Muscle layer of duodenum (tissue), 2 donors: ENCODE measurements at regions not wholly inside any gene's neighbourhood (a gene's known extent, or its start where the extent isn't known, plus 50 kb on each side); places are given as distances from the start of the nearest gene placed in this dataset.

Source experiments
- H3K27ac ChIP-seq: one replicate; pipeline ENCODE4 v1.7.0; 2013; ENCODE audit warnings: mild to moderate bottlenecking, low read length
- H3K27me3 ChIP-seq: one replicate; pipeline ENCODE4 v1.7.0; 2013; ENCODE audit warnings: low read depth, mild to moderate bottlenecking, control low read depth, low read length
- H3K36me3 ChIP-seq, 2 donors: one replicate each; pipeline ENCODE4 v1.7.0; 2013; ENCODE audit warnings: low read length in 2 of 2, control low read depth in 1 of 2, mild to moderate bottlenecking in 1 of 2; ENCODE audit not compliant: insufficient read depth in 2 of 2, control insufficient read depth in 1 of 2
- H3K4me1 ChIP-seq, 2 donors: one replicate each; pipeline ENCODE4 v1.7.0; 2013; ENCODE audit warnings: low read length in 2 of 2, mild to moderate bottlenecking in 2 of 2, control low read depth in 1 of 2, moderate library complexity in 1 of 2; ENCODE audit not compliant: insufficient read depth in 2 of 2, control insufficient read depth in 1 of 2
- H3K4me3 ChIP-seq, 2 donors: one replicate each; pipeline ENCODE4 v1.7.0; 2013; ENCODE audit warnings: low read length in 2 of 2, low read depth in 1 of 2, mild to moderate bottlenecking in 1 of 2
- H3K9me3 ChIP-seq, 2 donors: one replicate each; pipeline ENCODE4 v1.7.0; 2013; ENCODE audit warnings: low read length in 2 of 2, control low read depth in 1 of 2, mild to moderate bottlenecking in 1 of 2; ENCODE audit not compliant: control insufficient read depth in 1 of 2
- donor health status: healthy.

DNA sequence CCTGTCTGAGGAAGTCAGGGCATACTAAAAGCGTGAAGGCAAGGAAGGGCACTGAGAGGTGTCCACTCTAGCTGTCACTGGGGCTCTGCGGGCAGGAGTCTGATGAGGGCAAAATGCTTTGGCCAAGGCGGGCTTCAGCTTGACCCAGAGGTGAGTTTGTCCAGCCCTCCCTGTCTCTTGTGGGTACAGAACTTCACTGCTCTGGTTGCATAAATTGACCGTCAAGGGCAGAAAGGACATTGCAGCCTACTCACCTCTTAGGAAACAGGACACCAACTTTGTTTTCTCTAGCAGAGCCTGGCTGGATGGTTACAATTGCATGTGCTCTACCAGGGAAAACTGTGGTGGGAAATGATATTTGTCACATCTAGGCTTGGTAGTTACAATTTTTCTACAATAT, 170.9 kb downstream of the TMEM38B start:
- Histone ChIP-seq H3K27ac (no peak overlapping the region), H3K27me3 (no peaks in the 10 kb centered on the region)

DNA sequence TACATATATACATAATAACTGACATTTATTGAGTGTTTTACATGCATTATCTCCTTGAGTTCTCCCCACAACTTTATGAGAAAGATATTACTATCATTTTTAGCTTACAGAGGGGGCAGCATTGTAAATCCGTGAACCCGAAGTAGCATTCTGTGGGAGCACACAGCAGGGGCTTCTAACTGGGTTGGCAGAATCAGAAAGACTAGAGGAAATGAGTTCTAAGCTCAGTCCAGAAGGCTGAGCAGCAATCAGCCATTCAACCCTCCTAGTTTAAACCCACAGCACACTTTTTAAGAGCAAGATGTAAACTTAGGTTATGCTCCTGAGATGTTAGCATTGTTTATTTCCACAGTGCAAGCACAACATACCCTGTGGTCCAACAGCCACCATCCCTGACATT, 177.2 kb downstream of the TMEM38B start:
- no peaks in the 10 kb centered on the region for H3K4me1 ChIP-seq
- no peaks in the 10 kb centered on the region for H3K9me3 ChIP-seq
- H3K27me3 ChIP-seq, result no peaks in the 10 kb centered on the region
- no peak overlapping the region for H3K4me3 ChIP-seq
- H3K27ac ChIP-seq, result no peak overlapping the region
- no peaks in the 10 kb centered on the region for H3K36me3 ChIP-seq

More for the DNA sequence above, 170.9 kb downstream of the TMEM38B start:
- no peak overlapping the region for H3K4me3 ChIP-seq
- H3K4me1 ChIP-seq, result no peaks in the 10 kb centered on the region
- no peaks in the 10 kb centered on the region for H3K9me3 ChIP-seq
- no peaks in the 10 kb centered on the region for H3K36me3 ChIP-seq

DNA sequence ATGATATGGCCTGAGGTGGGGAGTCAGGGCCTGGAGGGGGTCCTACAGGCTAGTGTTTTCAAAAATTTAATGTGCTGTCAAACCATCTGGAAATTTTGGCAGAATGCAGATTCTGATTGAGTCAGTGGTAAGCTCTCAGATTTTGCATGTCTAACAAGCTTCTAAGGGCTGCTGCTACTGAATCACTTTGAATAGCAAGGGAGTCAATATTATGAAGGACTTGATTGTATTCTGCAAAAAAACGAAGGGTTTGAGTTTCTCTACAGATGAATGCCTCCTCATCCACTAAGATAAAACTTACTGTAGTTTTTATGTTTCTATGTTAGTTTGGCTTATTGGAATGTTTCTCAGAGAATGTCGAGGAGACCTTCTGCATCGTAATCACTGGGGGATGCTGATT, 179.5 kb downstream of the TMEM38B start:
- H3K4me1 ChIP-seq, result no peaks in the 10 kb centered on the region
- H3K27me3 ChIP-seq, result no peaks in the 10 kb centered on the region
- H3K9me3 ChIP-seq, result no peaks in the 10 kb centered on the region
- H3K4me3 ChIP-seq, result no peak overlapping the region
- H3K27ac ChIP-seq, result no peak overlapping the region
- H3K36me3 ChIP-seq, result no peaks in the 10 kb centered on the region

DNA sequence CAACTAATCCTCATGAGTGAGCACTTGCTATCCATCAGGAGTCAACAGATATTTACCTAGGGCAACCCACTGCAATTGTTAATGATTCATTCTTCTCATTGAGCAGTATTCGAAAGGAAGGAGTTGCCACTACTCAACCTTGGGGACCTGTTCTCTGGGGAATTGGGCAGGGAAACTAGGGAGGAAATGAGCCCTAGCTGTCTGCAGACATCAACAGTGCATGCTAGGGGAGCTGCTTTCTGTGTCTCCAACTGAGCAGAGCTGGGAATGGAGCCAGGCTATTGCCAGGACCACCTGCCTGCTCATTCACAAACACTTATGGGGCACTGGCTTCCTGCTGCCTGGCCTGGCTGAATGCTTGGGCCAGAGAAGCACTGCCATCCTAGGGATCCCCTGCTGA, 183.4 kb downstream of the TMEM38B start:
- Histone ChIP-seq H3K4me1 (no peaks in the 10 kb centered on the region), H3K4me3 (no peak overlapping the region), H3K27me3 (no peaks in the 10 kb centered on the region), H3K9me3 (no peaks in the 10 kb centered on the region), H3K27ac (no peak overlapping the region), H3K36me3 (no peaks in the 10 kb centered on the region)

DNA sequence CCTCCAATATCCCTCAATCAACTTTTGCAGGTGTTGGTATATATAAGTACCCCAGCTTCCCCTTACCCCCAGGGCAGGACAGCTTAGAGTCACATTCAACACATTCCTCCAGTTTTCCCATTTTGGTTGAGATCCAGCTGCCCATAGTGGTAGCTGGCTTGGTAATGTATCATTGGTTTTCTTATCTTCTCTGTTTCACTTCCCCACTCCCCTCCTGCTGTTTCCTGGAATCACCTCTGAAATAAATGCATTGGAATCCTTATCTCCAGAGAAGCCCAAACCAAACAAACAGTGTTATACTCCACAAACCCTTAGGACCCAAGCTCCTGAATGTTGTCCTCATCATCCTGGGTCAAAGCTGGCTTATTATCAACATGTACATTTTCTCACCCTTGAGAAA, 184.8 kb downstream of the TMEM38B start:
- no peaks in the 10 kb centered on the region for H3K36me3 ChIP-seq
- H3K9me3 ChIP-seq, result no peaks in the 10 kb centered on the region
- H3K27me3 ChIP-seq, result no peaks in the 10 kb centered on the region
- H3K4me1 ChIP-seq, result no peaks in the 10 kb centered on the region
- H3K4me3 ChIP-seq, result no peak overlapping the region
- no peak overlapping the region for H3K27ac ChIP-seq

DNA sequence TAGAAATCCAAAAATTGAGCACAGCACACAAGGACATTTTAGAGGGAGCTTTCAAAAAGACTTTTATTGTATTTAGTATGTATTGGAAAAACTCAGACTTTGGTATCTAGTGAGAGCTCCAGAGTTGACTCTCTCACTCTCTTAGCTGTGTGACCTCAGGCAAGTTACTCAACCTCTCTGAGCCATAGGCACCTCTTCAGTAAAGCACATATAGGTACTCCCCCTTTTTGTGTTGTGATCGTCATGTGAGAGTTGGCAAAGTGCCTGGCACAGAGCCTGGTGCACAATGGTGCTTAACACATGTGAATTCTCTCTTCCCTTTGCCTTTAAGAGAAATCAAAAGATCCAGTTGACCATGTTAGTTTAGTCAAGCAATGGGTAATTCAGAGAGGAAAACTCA, 186.2 kb downstream of the TMEM38B start:
- no peaks in the 10 kb centered on the region for H3K36me3 ChIP-seq

DNA sequence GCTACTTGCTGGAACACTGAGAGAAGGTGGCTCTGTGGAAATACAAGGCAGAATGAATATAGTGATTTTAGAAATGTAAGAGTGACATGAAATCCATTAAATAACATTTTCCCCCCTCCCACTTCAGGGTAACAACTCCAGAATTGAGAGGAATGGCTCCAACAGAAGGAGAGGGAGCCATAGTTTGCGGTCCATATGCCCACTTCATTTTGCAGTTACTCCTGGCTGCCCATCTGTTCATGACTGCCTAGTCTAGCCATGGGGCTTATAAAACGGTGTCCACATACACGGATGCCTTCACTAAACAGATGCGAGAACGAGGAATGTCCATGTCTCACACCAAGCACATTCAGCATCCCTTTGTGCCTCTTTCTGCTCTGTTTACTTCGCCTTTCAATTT, 186.7 kb downstream of the TMEM38B start:
- H3K27me3 ChIP-seq, result no peaks in the 10 kb centered on the region
- H3K36me3 ChIP-seq, result no peaks in the 10 kb centered on the region
- no peaks in the 10 kb centered on the region for H3K4me1 ChIP-seq
- no peak overlapping the region for H3K27ac ChIP-seq
- no peak overlapping the region for H3K4me3 ChIP-seq
- H3K9me3 ChIP-seq, result no peaks in the 10 kb centered on the region

More for the DNA sequence above, 186.2 kb downstream of the TMEM38B start:
- Histone ChIP-seq H3K27me3 (no peaks in the 10 kb centered on the region), H3K4me1 (no peaks in the 10 kb centered on the region), H3K27ac (no peak overlapping the region), H3K4me3 (no peak overlapping the region), H3K9me3 (no peaks in the 10 kb centered on the region)

DNA sequence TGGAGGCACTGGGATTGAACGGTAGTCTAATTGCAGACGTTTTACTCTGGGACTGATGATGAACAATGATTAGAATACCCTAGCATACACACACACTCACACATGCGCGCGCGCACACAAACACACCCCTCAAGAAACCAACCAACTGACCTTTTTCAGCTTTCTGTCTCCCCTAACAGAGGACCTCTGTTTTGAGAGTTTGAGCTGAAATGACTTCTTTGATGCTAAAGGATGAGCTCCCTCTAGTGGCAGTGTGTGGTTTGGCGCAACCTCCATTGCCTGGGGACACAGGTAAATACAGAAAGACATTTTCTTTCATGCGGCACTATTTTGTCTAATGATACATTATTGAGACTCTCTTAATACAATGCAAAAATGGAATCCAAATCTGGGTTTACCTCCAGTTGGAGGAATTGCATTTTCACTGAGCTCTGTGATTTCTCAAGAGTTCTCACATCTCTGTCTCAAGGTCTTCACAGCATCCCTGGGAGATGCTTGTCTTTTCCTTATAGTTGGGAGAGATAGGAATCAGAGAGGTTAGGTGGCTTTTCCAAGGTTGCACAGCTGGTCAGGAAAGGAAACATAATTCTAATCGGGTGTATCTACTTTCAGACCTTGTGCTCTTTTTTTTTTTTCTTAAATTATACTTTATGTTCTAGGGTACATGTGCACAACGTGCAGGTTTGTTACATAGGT, 187.5 kb downstream of the TMEM38B start:
- no peaks in the 10 kb centered on the region for H3K4me1 ChIP-seq
- H3K27me3 ChIP-seq, result no peaks in the 10 kb centered on the region

DNA sequence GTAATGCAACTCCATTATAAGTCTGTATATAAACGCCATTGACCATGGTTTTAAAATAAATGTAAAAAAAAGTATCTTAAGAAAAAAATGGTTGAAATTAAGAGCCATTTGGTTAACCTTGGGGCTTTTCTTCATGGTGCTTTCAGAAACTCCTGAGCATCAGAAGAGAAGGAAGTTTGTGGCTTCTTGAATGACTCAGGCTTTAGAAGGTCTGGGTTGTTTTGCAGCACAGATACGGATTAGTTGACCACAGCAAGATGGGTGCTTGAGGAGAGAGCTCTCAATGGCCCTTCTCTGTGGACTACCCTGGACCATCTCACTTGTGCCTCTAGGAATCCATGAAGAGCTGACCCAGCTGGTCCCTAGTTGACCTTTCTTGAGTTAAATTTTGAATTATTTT, 189.5 kb downstream of the TMEM38B start:
- Histone ChIP-seq H3K4me3 (no peak overlapping the region), H3K4me1 (no peaks in the 10 kb centered on the region), H3K36me3 (no peaks in the 10 kb centered on the region), H3K27me3 (no peaks in the 10 kb centered on the region), H3K9me3 (no peaks in the 10 kb centered on the region), H3K27ac (no peak overlapping the region)

More for the DNA sequence above, 187.5 kb downstream of the TMEM38B start:
- Histone ChIP-seq H3K36me3 (no peaks in the 10 kb centered on the region), H3K4me3 (no peak overlapping the region), H3K9me3 (no peaks in the 10 kb centered on the region), H3K27ac (no peak overlapping the region)

DNA sequence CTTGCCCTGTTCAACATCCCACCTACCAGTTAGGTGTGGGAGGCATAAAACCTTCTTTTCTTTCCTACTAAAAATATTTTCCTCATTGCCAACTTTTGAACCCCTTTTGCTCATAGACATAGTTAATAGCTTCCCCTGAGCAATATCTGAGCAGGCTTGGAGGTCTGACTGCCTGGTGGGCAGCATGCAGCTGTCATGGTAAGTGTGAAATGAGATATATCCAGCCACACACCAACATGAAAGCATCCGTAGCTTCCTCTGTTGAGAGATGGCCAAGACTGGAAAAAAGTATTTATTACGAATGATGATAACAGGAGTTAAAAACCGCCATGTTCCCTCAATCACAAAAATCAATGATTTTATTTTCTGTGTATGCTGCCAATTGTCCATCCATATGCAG, 190.1 kb downstream of the TMEM38B start:
- Histone ChIP-seq H3K27ac (no peak overlapping the region), H3K9me3 (no peaks in the 10 kb centered on the region), H3K27me3 (no peaks in the 10 kb centered on the region), H3K36me3 (no peaks in the 10 kb centered on the region), H3K4me1 (no peaks in the 10 kb centered on the region), H3K4me3 (no peak overlapping the region)

DNA sequence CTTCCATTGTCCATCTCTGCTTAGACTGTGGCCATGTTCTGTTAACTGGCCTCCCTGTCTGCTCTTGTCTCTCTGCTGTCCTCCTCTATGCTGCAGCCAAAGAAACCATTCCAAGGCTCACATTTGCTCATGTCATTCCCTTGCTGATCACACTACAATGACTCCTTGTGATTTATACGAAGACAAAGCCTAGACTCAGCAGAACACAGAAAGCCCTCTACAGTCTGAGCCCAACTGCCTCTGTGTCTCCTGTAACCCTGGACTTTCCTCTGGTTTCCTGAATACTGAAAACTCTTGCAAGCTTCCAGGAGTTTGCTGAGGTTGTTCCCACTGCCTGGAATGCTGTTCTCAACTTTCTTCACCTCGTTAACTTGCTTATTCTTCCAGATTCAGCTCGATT, 191.8 kb downstream of the TMEM38B start:
- H3K36me3 ChIP-seq, result no peaks in the 10 kb centered on the region
- no peak overlapping the region for H3K27ac ChIP-seq
- no peak overlapping the region for H3K4me3 ChIP-seq
- H3K9me3 ChIP-seq, result no peaks in the 10 kb centered on the region
- H3K27me3 ChIP-seq, result no peaks in the 10 kb centered on the region
- no peaks in the 10 kb centered on the region for H3K4me1 ChIP-seq

DNA sequence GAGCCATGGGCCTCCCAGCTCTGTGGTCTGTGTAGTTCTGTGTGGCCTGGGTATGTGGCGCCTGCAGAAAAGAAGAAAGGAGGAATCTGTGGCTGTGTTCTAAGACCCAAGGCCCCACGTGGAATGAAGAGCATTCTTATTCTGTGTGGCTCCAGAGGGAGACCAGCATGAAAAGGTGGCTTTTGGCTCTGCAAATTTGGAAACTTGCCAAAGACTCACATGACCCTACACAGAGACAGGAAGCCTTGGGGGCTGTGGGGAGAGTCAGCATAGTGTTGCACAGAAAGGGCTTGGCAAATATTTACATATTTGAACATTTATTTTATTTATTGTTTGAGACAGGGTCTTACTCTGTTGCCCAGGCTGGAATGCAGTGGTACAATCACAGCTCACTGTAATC, 193.3 kb downstream of the TMEM38B start:
- Histone ChIP-seq H3K9me3 (no peaks in the 10 kb centered on the region), H3K36me3 (no peaks in the 10 kb centered on the region), H3K4me3 (no peak overlapping the region), H3K27me3 (no peaks in the 10 kb centered on the region), H3K4me1 (no peaks in the 10 kb centered on the region), H3K27ac (no peak overlapping the region)
